Retinal pigment epithelial cell (primary cell): ENCODE measurements at regions not wholly inside any gene's neighbourhood (a gene's known extent, or its start where the extent isn't known, plus 50 kb on each side); places are given as distances from the start of the nearest gene placed in this dataset.

Source experiments
- DNase-seq: peaks from one replicate; pipeline ENCODE4 v3.0.0-alpha.2; 2010; ENCODE audit warnings: low read depth
- H3K4me3 ChIP-seq: 2 replicates; pipeline ENCODE4 v1.5.1; 2011; ENCODE audit warnings: mild to moderate bottlenecking, low read length, control low read depth, moderate library complexity
- TF ChIP-seq, protein P1 (sequence below): conservative IDR thresholded peaks from 2 replicates; pipeline ENCODE4 v1.5.1; 2011; ENCODE audit warnings: low read depth, low read length, control low read depth, inconsistent platforms

DNA sequence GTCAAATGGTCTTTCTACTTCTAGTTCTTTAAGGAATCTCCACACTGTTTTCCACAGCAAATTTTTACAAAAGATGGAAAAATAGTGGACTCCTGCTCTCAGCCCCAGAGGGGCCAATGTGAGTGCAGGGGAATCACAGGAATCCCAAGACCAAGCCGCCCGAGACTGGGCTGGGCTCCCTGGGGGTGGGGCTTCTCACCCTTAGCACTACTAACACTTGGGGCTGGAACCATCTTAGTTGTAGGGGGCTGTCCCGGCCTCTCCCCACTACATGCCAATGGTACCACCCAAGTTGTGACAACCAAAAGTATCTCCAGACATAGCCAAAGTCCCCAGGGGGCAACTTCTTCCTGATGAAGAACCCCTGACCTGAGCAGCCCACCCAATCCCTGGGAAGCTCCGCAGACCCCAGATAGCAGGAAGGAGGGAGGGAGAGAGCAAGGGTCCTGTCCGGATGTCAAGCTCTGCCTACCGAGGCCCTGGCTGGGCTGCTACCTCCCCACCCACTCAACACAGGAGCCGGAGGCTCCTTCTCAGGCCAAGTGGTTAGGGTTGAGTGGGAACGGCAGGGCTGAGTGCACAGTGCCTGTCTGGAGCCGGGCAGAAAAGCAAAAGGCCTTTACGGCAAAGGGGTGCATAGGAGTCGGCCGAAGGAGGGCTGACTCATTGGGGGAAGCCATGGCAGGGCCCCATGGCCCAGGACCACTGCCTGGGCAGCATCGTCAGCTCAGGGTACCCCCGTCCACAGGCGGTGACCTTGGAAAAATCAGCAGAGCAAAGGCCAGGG, 122.5 kb upstream of the FGF3 start:
- H3K4me3 ChIP-seq: no peak overlapping the region
- TF ChIP-seq, protein P1, sequence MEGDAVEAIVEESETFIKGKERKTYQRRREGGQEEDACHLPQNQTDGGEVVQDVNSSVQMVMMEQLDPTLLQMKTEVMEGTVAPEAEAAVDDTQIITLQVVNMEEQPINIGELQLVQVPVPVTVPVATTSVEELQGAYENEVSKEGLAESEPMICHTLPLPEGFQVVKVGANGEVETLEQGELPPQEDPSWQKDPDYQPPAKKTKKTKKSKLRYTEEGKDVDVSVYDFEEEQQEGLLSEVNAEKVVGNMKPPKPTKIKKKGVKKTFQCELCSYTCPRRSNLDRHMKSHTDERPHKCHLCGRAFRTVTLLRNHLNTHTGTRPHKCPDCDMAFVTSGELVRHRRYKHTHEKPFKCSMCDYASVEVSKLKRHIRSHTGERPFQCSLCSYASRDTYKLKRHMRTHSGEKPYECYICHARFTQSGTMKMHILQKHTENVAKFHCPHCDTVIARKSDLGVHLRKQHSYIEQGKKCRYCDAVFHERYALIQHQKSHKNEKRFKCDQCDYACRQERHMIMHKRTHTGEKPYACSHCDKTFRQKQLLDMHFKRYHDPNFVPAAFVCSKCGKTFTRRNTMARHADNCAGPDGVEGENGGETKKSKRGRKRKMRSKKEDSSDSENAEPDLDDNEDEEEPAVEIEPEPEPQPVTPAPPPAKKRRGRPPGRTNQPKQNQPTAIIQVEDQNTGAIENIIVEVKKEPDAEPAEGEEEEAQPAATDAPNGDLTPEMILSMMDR: no peak
- DNase-seq: no peak

DNA sequence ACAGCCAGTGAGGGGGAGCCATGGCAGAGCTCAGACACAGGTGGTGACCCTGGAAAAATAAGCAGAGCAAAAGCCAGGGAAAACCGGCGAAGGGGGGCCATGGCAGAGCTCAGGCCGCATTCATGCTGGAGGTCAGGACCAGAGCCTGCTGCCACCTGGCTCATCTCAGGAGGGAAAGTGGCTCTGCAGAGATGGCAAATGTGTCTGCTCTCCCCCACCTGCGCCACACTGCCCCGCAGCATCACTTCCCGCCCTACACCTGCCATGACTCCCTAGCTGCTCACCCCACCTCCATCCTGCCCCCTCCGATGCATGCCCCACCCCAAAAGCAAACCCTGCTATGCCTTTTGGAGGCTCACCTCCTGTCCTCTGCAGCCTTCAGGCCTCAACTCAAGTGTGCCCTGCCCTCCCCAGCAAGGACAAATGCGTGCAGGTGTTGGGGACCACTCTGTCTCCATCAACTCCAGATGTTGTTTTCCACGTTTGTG, 123.2 kb upstream of the FGF3 start:
- H3K4me3 ChIP-seq: no peak overlapping the region
- TF ChIP-seq, protein P1: no peak
- DNase-seq: no peak

DNA sequence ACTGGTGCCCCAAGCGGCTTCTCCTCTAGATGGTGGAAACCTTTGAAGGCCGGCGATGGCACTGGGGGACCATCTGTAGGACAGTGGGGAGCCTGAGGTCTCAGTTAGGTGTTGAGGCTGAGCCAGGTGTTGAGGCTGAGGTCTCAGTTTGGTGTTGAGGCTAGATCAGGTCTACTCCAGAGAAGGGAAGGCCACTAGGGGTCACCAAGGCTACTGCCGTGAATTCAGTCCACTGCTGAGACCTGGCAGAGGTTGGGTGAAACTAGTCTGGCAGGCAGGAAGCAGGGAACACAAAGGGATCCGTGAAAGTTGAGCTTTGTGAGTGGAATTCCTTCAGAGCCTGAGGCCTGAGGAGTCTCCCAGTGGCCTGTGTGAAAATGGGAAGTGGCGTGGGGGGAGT, 123.8 kb upstream of the FGF3 start:
- TF ChIP-seq, protein P1: peak; percentile 18
- no peak overlapping the region for H3K4me3 ChIP-seq
- no peak for DNase-seq

DNA sequence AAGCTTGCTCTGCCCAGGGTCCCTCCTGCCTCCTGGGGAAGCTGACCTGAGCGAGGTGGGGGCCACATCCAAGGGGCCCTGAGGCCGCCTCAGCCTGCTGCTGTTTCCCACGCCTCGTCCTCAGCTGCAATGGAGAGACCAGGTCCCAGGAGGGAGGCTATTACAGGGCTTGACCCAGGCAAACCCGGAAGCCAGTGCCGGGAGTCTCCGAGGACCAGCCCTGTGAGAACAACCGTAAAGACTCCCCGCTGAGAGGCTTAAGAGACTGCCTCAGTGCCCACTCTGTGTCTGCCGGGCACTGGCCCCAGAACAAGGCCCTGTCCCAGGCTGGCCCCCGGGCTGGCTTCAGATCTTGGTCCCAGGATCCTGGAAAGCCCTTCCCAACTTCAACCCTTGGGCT, 124.3 kb upstream of the FGF3 start:
- no peak for DNase-seq
- TF ChIP-seq, protein P1: no peak
- H3K4me3 ChIP-seq: no peak overlapping the region

DNA sequence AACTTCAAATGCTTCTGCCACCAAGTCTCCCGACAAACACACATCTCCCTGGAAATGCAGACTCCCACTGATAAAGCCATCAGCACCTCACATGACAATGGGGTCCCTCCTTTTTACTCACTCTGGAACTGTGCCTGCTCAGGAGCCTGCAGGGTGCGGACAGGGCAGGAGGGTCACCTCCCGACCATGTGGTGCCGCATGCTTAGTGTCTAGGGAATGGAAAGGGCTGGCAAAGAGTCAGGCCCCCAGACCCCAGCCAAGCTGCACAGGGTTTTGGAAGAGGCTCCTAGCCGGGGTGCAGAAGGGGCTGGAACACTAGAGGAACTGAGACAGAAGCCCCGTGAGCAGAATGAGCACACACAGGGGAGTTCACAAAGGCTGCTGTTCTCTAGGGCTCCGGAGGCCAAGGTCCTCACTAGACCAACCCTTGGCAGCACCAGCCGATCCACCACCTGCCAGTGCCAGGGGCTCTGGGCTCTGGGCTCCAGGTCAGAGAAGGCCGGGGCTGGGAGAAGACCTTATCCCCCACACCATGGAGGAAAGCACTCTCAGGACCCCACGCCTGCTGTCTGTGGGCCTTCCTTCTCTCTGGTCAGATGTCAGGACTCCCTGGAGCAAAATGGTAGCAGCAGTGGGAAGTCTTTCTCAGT, 125.1 kb upstream of the FGF3 start:
- no peak for DNase-seq
- TF ChIP-seq, protein P1: no peak
- no peak overlapping the region for H3K4me3 ChIP-seq

DNA sequence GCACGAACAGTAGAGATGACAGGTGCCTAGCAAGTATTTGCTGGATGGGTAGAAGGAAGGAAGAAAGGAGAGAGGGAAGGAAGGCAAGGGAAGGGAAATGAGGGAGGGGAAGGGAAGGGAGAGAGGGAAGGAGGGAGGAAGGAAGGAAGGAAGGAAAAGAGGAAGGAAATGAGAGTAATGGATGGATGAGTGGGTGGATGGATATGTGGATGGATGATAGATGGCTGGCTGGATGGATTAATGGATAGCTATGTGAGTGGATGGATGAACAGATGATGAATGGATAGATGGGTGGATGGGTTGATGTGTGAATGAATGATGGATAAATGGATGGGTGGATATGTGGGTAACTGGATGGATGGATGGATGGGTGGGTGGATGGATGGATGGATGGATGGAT, 125.9 kb upstream of the FGF3 start:
- TF ChIP-seq, protein P1: no peak
- DNase-seq: no peak
- no peak overlapping the region for H3K4me3 ChIP-seq
